Peyer's patch (tissue), 4 donors: ENCODE measurements at regions not wholly inside any gene's neighbourhood (a gene's known extent, or its start where the extent isn't known, plus 50 kb on each side); places are given as distances from the start of the nearest gene placed in this dataset.

Experiments used
- CTCF ChIP-seq, 6 experiments: fragments of 450-650 bp in 4 of 6; fragments of 200-600 bp in 2 of 6; sonication (generic) in 1 of 6; IDR thresholded peaks; one replicate each; pipeline ENCODE4 v1.5.1; 2017 to 2019; ENCODE audit warnings: antibody characterized with exemption in 6 of 6, mild to moderate bottlenecking in 3 of 6, moderate library complexity in 1 of 6
- POLR2A ChIP-seq, 2 donors: fragments of 450-650 bp; IDR thresholded peaks; one replicate each; pipeline ENCODE4 v1.5.1; 2017; ENCODE audit warnings: antibody characterized with exemption in 2 of 2, mild to moderate bottlenecking in 2 of 2, moderate library complexity in 2 of 2

GRCh38 chr1:90851711-90852050 is 134.6 kb upstream of the BARHL2 start:
- TF ChIP-seq CTCF (IDR thresholded peaks at IDR 0.05) (no peak), POLR2A (IDR thresholded peaks at IDR 0.05) (no peak)
